ENCODE measurements at regions not wholly inside any gene's neighbourhood (a gene's known extent, or its start where the extent isn't known, plus 50 kb on each side); places are given as distances from the start of the nearest gene placed in this dataset.

DNA sequence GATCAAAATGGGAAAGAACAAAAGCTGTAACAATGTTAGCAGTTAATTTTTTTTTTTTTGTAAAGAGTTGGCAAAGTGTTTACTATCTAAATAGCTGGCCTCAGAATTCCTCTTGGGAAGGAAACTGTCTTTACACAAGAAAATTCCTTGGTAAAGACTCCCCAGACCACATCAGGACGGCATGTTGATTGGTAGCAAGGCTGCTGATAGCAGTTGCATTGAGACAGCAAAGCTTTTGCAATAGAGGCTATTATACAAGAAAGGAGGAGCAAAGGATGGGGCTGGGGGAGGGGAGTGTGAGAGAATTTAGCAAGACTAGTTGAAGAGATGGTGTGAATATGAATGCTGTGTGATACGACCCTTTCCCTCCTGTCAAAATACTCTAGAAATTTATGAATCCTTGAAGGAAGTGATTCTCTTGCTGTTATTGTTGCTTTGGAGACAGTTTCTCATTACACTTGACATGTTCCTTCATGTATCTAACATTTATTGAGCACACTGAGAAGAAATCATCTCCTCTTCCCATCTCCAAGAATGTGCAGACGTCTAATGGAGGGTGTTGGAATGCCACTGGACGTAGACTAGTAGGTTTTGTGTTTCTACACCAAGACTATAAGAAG lies 355.6 kb downstream of the SIPA1L2 start:
- no peak for ATAC-seq
- no peak overlapping the region for H3K4me3 Mint-ChIP-seq
- H3K27me3 Mint-ChIP-seq, result peaks cover 27% of the 10 kb centered on the region
- H3K9me3 Mint-ChIP-seq, result no peaks in the 10 kb centered on the region
- no peaks in the 10 kb centered on the region for H3K36me3 Mint-ChIP-seq
- no peaks in the 10 kb centered on the region for H3K4me1 Mint-ChIP-seq
- H3K27ac Mint-ChIP-seq, result no peak overlapping the region

DNA sequence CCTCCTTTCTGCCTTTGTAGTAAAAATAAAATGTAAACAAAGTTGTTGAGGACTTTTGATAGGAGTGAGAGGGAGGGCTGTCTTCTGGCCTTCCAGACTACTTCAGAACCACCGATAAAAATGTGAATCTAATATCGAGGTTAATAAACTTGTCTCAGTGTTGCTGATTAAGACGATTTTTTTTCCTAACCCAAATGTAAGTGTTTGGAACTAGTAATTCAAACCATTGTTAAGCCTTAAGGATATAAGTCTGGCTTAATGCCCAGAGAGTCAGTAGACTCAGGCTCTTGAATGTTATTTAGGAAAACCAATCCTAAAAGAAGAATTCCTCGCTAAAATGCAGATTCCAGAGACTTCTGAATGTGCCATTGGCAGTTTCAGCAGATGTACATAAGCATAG lies 356.9 kb downstream of the SIPA1L2 start:
- H3K27me3 Mint-ChIP-seq, result peaks cover 27% of the 10 kb centered on the region
- H3K9me3 Mint-ChIP-seq, result no peaks in the 10 kb centered on the region
- H3K36me3 Mint-ChIP-seq, result no peaks in the 10 kb centered on the region
- H3K4me3 Mint-ChIP-seq, result no peak overlapping the region
- H3K4me1 Mint-ChIP-seq, result no peaks in the 10 kb centered on the region
- no peak for ATAC-seq
- no peak overlapping the region for H3K27ac Mint-ChIP-seq

DNA sequence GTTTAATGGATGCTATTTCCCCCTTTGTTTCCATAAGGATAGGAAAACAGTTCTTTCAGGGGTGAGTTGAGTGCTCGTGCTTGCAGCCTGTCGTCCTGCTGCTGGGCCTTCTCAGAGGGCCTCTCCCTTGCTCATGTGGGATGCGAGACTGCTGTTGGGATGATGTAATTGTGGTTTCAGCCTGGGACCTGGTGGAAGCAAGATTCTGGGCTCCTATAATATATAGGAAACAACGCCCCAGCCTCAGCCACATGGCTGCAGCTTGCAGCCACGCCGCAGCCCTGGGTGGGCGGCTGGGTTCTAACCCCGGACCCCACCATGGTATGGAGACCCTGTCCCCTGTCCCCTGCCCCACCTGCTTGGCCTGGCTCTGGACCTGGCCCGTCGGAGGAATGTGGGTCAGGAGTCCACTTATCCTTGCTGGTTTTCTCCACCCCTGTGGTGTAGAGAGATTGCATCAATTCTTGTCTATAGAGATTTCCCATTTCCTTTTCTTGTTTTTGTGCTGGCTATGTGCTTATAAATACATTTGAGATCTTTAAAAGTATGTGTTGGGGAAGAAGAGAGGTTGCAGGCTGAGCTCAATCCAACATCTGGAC lies 357.8 kb downstream of the SIPA1L2 start:
- Mint-ChIP-seq H3K4me1 (no peaks in the 10 kb centered on the region), H3K4me3 (no peak overlapping the region), H3K36me3 (no peaks in the 10 kb centered on the region), H3K27ac (no peak overlapping the region), H3K9me3 (no peaks in the 10 kb centered on the region), H3K27me3 (peaks cover 26% of the 10 kb centered on the region)
- no peak for ATAC-seq

DNA sequence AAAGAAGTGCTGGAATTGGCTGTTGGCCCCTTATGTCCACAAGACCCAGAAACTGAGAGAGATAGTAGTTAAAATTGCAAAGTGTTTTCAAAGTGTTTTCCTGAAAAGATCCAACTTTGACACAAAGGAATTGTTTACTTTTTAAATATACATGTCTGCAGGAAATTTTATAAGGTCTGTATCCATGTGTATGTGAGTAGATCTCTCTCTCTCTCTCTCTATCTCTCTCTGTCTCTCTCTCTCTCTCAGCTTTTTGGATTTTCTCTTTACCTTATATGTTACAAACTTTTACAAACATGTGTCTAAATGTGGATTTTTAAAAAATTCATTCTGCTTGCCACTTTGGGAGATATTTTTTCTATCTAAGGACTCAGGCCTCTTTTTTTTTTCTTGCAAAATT lies 358.6 kb downstream of the SIPA1L2 start:
- no peak for ATAC-seq
- no peaks in the 10 kb centered on the region for H3K9me3 Mint-ChIP-seq
- no peak overlapping the region for H3K27ac Mint-ChIP-seq
- H3K36me3 Mint-ChIP-seq, result no peaks in the 10 kb centered on the region
- H3K27me3 Mint-ChIP-seq, result peaks cover 19% of the 10 kb centered on the region
- H3K4me3 Mint-ChIP-seq, result no peak overlapping the region
- H3K4me1 Mint-ChIP-seq, result no peaks in the 10 kb centered on the region

GRCh38 chr1:232269988-232270387 lies 359.9 kb downstream of the SIPA1L2 start:
- H3K4me3 Mint-ChIP-seq, result no peak overlapping the region

GRCh38 chr1:232267837-232268598 lies 361.9 kb downstream of the SIPA1L2 start:
- peaks cover 15% of the 10 kb centered on the region for H3K27me3 Mint-ChIP-seq
- no peaks in the 10 kb centered on the region for H3K36me3 Mint-ChIP-seq
- no peaks in the 10 kb centered on the region for H3K4me1 Mint-ChIP-seq
- no peaks in the 10 kb centered on the region for H3K9me3 Mint-ChIP-seq
- ATAC-seq, result no peak
- H3K4me3 Mint-ChIP-seq, result no peak overlapping the region
- H3K27ac Mint-ChIP-seq, result no peak overlapping the region

More at GRCh38 chr1:232269988-232270387, 359.9 kb downstream of the SIPA1L2 start:
- Mint-ChIP-seq H3K27me3 (peaks cover 15% of the 10 kb centered on the region), H3K9me3 (no peaks in the 10 kb centered on the region), H3K4me1 (no peaks in the 10 kb centered on the region), H3K36me3 (no peaks in the 10 kb centered on the region), H3K27ac (no peak overlapping the region)
- ATAC-seq, result no peak

DNA sequence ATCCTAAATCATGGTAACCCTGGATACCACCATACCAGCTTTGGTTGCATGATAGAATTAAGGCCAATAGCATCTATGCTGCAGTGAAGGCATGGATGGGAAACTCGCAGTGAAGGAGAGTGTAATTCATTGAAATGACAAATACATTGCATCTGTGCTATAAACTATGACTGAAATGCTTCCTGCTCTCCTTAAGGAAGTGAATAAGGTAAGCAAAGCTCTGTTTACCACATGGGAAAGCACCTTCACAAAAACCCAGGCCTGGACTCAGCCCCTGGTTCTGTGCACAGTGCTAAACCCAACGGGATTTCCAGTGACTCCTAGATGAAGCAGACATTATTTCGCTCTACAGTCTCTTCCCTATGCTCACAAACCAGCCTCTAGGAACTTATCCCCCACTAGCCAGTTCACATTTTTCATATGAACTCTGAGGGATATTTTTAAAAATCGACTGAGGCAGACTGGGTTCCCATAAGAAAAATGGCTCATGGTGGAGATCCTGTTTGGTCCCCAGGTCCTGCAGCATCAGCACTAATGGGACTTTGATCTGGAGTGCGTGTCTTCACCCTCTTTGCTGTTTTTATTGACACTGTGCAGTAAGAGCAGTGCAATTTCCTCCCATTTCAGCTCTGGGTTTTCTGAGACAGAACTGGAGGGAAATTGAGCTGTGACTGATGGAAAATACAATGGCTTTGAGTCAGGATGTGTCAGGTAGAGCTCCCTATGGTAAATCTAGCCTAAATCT lies 362.7 kb downstream of the SIPA1L2 start:
- Mint-ChIP-seq H3K4me3 (no peak overlapping the region), H3K27ac (no peak overlapping the region), H3K27me3 (peaks cover 13% of the 10 kb centered on the region), H3K4me1 (no peaks in the 10 kb centered on the region), H3K9me3 (no peaks in the 10 kb centered on the region), H3K36me3 (no peaks in the 10 kb centered on the region)
- no peak for ATAC-seq

DNA sequence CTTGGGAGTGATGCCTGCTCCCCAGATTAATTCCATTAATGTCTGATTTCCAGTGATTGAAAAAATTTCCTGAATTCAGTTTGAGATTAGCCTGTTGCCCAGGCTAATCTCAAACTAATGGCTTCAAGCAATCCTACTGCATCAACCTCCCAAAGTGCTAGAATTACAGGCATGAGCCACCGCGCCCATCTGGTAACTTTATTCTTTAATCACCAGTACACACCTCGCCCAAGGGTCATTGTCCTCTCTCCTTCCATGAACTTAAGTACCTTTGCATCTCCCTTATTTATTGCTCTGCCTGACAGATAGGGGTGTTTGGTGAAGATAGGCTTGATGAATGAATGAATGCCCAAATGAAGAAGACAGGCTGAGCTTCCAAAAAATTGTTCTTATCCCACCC lies 366.5 kb downstream of the SIPA1L2 start:
- no peaks in the 10 kb centered on the region for H3K9me3 Mint-ChIP-seq
- no peak overlapping the region for H3K4me3 Mint-ChIP-seq
- H3K27ac Mint-ChIP-seq, result no peak overlapping the region
- no peaks in the 10 kb centered on the region for H3K36me3 Mint-ChIP-seq
- ATAC-seq, result no peak
- H3K4me1 Mint-ChIP-seq, result no peaks in the 10 kb centered on the region
- no peaks in the 10 kb centered on the region for H3K27me3 Mint-ChIP-seq

GRCh38 chr1:232262991-232263390 lies 366.9 kb downstream of the SIPA1L2 start:
- no peak overlapping the region for H3K4me3 Mint-ChIP-seq
- H3K36me3 Mint-ChIP-seq, result no peaks in the 10 kb centered on the region
- no peaks in the 10 kb centered on the region for H3K4me1 Mint-ChIP-seq
- H3K27me3 Mint-ChIP-seq, result no peaks in the 10 kb centered on the region
- H3K9me3 Mint-ChIP-seq, result no peaks in the 10 kb centered on the region
- no peak overlapping the region for H3K27ac Mint-ChIP-seq
- no peak for ATAC-seq

DNA sequence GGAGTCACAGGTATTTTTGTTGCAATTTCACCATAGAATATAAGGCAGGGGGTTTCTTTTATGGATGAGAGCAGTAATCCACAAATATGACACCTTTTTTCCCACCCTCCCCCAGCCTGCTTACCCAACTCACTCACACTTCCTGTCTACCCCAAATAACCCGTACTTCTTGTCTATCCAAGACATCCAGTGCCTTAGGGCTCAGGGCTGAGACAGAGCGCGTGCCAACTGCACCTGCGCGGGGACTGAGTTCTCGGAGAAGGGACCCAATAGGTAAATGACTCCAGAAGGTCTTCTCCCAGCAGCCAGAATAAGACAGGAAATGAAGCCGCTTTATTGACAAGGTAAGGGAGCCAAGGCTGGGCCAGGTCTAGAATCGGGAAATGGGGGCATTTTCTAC lies 369.1 kb downstream of the SIPA1L2 start:
- H3K4me3 Mint-ChIP-seq, result no peak overlapping the region
- no peaks in the 10 kb centered on the region for H3K36me3 Mint-ChIP-seq
- H3K27me3 Mint-ChIP-seq, result no peaks in the 10 kb centered on the region
- no peaks in the 10 kb centered on the region for H3K9me3 Mint-ChIP-seq
- H3K4me1 Mint-ChIP-seq, result no peaks in the 10 kb centered on the region
- H3K27ac Mint-ChIP-seq, result no peak overlapping the region
- ATAC-seq, result no peak

DNA sequence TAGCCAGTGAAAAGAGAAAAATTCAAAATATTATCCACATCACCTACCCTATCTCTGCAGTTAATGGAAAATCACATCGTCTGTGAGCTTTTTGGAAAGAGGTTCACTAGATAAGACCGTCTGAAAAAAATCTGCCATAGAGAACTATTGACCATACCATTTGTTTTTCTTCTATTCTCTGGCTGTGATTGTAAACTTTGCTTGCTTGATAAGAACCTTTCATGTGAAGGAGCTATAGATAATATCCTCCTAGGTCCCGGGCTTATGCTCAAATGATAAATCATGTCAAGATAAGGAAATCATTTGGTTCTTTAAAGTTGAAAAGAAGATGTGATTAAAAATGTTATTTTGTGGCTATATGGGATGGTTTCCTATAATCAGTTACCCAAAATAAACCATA lies 369.9 kb downstream of the SIPA1L2 start:
- Mint-ChIP-seq H3K4me1 (no peaks in the 10 kb centered on the region), H3K4me3 (no peak overlapping the region), H3K36me3 (no peaks in the 10 kb centered on the region), H3K27ac (no peak overlapping the region), H3K27me3 (no peaks in the 10 kb centered on the region), H3K9me3 (no peaks in the 10 kb centered on the region)
- ATAC-seq, result no peak

GRCh38 chr1:232259333-232259732 lies 370.6 kb downstream of the SIPA1L2 start:
- no peaks in the 10 kb centered on the region for H3K9me3 Mint-ChIP-seq
- no peak overlapping the region for H3K4me3 Mint-ChIP-seq
- no peak overlapping the region for H3K27ac Mint-ChIP-seq
- ATAC-seq, result no peak
- H3K27me3 Mint-ChIP-seq, result no peaks in the 10 kb centered on the region
- H3K4me1 Mint-ChIP-seq, result no peaks in the 10 kb centered on the region
- no peaks in the 10 kb centered on the region for H3K36me3 Mint-ChIP-seq

DNA sequence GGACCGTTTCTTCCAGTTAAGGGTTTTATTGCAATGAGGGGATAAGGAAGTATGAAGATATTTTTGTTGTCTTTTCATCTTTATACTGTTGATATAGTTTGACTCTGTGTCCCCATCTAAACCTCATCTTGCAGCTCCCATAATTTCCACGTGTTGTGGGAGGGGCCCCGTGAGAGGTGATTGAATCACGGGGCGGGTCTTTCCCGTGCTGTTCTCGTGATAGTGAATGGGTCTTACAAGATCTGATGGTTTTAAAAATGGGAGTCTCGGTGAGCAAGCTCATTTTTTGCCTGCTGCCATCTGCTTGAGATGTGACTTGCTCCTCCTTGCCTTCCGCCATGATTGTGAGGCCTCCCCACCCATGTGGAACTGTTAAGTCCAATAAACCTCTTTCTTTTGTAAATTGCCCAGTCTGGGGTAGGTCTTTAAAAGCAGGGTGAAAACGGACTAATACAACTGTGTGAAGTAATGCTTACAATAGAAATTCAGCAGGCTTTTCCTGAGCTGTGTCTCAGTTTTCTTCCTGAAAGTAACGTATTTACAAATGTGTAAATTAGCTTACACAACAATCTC lies 377.3 kb downstream of the SIPA1L2 start:
- no peak for ATAC-seq
- Mint-ChIP-seq H3K9me3 (no peaks in the 10 kb centered on the region), H3K4me3 (no peak overlapping the region), H3K27ac (no peak overlapping the region), H3K4me1 (no peaks in the 10 kb centered on the region), H3K27me3 (no peaks in the 10 kb centered on the region), H3K36me3 (no peaks in the 10 kb centered on the region)

DNA sequence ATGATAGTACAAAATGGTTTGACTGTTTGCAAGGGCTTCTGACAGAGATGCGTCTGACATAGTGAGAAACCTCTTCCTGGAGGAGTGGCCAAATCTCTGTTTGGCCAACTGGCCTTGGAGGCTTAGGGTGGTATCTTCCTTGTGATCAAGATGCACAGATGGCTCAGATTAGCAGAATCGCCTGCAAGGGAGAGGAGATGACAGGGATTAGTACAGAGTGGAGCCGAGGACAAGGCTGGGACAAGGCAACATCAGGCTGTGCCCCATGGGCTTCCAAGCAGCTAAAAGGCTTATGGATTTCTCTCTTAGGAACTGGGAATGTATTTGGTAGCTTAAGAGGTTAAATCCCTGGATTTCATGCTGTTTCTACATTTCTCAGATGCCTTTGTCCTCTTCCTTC lies 379.1 kb downstream of the SIPA1L2 start:
- Mint-ChIP-seq H3K27ac (no peak overlapping the region), H3K27me3 (no peaks in the 10 kb centered on the region), H3K9me3 (no peaks in the 10 kb centered on the region), H3K4me1 (no peaks in the 10 kb centered on the region), H3K36me3 (no peaks in the 10 kb centered on the region), H3K4me3 (no peak overlapping the region)
- no peak for ATAC-seq

Data from stimulated activated memory B cell treated with anti-CD40 and anti-IgM and Interleukin-4, amounts not matched to agents 10 μg/mL and 1 μg/mL and 100 μg/mL, for 72 hours (primary cell).